WTC11 (cell line): ENCODE measurements at regions not wholly inside any gene's neighbourhood (a gene's known extent, or its start where the extent isn't known, plus 50 kb on each side); places are given as distances from the start of the nearest gene placed in this dataset.

ENCODE experiments used
- ATAC-seq: fragments of 200-7000 bp; cut with Tn5 transposase; 2 replicates; pipeline ENCODE4 v1.10.0; 2021; ENCODE audit warnings: mild to moderate bottlenecking, moderate library complexity
- CTCF ChIA-PET: fragments of 300-600 bp; sonication (Branson Sonifier 250); formaldehyde crosslinking; loops from one replicate; lab custom pipeline; 2021; ENCODE audit warnings: antibody characterized with exemption; lab: Charles Lee
- POLR2A ChIA-PET: fragments of 350-600 bp; sonication (Branson Sonifier 250); formaldehyde crosslinking; loops from one replicate; lab custom pipeline; 2021; ENCODE audit warnings: antibody characterized with exemption; lab: Charles Lee
- DNase-seq: peaks from one replicate; pipeline ENCODE4 v3.0.0; 2021; ENCODE audit warnings: low spot score
- H3K27ac Mint-ChIP-seq: 2 replicates; pipeline ENCODE4 v1.8.0; 2021; ENCODE audit warnings: mixed read lengths
- H3K27me3 Mint-ChIP-seq: 2 replicates; pipeline ENCODE4 v1.8.0; 2021; ENCODE audit warnings: low read depth, mild to moderate bottlenecking, moderate library complexity, mixed read lengths
- H3K36me3 Mint-ChIP-seq: 2 replicates; pipeline ENCODE4 v1.8.0; 2021; ENCODE audit warnings: mixed read lengths
- H3K4me1 Mint-ChIP-seq: 2 replicates; pipeline ENCODE4 v1.8.0; 2022; ENCODE audit warnings: mixed read lengths
- H3K4me3 Mint-ChIP-seq: 2 replicates; pipeline ENCODE4 v1.8.0; 2021; ENCODE audit warnings: mild to moderate bottlenecking, moderate library complexity, mixed read lengths
- H3K9me3 Mint-ChIP-seq: 2 replicates; pipeline ENCODE4 v1.8.0; 2021; ENCODE audit warnings: mixed read lengths
- AFF4 ChIP-seq: sonication (generic); formaldehyde crosslinking; IDR thresholded peaks from 2 replicates; pipeline ENCODE4 v1.8.1; 2023; ENCODE audit warnings: mild to moderate bottlenecking, missing genetic modification reagents, borderline replicate concordance
- AR ChIP-seq: fragments of 250-450 bp; sonication (Bioruptor Pico); IDR thresholded peaks from 2 replicates; pipeline ENCODE4 v1.9.0; 2021; ENCODE audit warnings: mild to moderate bottlenecking
- ATF1 ChIP-seq: sonication (generic); formaldehyde crosslinking; IDR thresholded peaks from 2 replicates; pipeline ENCODE4 v1.8.1; 2023; ENCODE audit warnings: mild to moderate bottlenecking, moderate library complexity, missing genetic modification reagents
- ATF2 ChIP-seq: sonication (generic); formaldehyde crosslinking; IDR thresholded peaks from 2 replicates; pipeline ENCODE4 v1.8.1; 2022; ENCODE audit warnings: low read depth, missing genetic modification reagents, borderline replicate concordance
- ATF6 ChIP-seq: sonication (generic); formaldehyde crosslinking; IDR thresholded peaks from 2 replicates; pipeline ENCODE4 v1.8.1; 2023; ENCODE audit warnings: mild to moderate bottlenecking, missing genetic modification reagents
- CREB1 ChIP-seq: sonication (generic); formaldehyde crosslinking; IDR thresholded peaks from 2 replicates; pipeline ENCODE4 v1.8.0; 2023; ENCODE audit warnings: mild to moderate bottlenecking, missing genetic modification reagents
- ETV6 ChIP-seq: sonication (generic); formaldehyde crosslinking; IDR thresholded peaks from 2 replicates; pipeline ENCODE4 v1.8.1; 2022; ENCODE audit warnings: mild to moderate bottlenecking, missing genetic modification reagents
- FOXJ3 ChIP-seq: sonication (generic); formaldehyde crosslinking; IDR thresholded peaks from 2 replicates; pipeline ENCODE4 v1.9.0; 2021; ENCODE audit warnings: missing genetic modification reagents, mild to moderate bottlenecking, borderline replicate concordance
- GRHL2 ChIP-seq: fragments of 250-450 bp; sonication (Bioruptor Pico); IDR thresholded peaks from 2 replicates; pipeline ENCODE4 v1.8.0; 2022; ENCODE audit warnings: mild to moderate bottlenecking, moderate library complexity; ENCODE audit not compliant: insufficient replicate concordance, severe bottlenecking
- HMGA2 ChIP-seq: fragments of 250-450 bp; sonication (Bioruptor Pico); IDR thresholded peaks from 2 replicates; pipeline ENCODE4 v1.4.0; 2021; ENCODE audit warnings: mild to moderate bottlenecking, moderate library complexity
- KAT7 ChIP-seq: sonication (generic); formaldehyde crosslinking; IDR thresholded peaks from 2 replicates; pipeline ENCODE4 v1.8.1; 2023; ENCODE audit warnings: missing genetic modification reagents, mild to moderate bottlenecking, borderline replicate concordance
- MAX ChIP-seq: sonication (generic); formaldehyde crosslinking; IDR thresholded peaks from 2 replicates; pipeline ENCODE4 v1.8.0; 2022; ENCODE audit warnings: mild to moderate bottlenecking, missing genetic modification reagents
- NFATC4 ChIP-seq: fragments of 250-450 bp; sonication (Bioruptor Pico); IDR thresholded peaks from 2 replicates; pipeline ENCODE4 v1.9.0; 2021; ENCODE audit warnings: mild to moderate bottlenecking
- RELA ChIP-seq: sonication (generic); formaldehyde crosslinking; IDR thresholded peaks from 2 replicates; pipeline ENCODE4 v1.8.1; 2022; ENCODE audit warnings: missing genetic modification reagents, mild to moderate bottlenecking, borderline replicate concordance
- ZNF138 ChIP-seq: sonication (generic); formaldehyde crosslinking; conservative IDR thresholded peaks from 2 replicates; pipeline ENCODE4 v1.8.1; 2022; ENCODE audit warnings: mild to moderate bottlenecking, moderate library complexity, missing genetic modification reagents
- ZNF232 ChIP-seq: sonication (generic); formaldehyde crosslinking; IDR thresholded peaks from 2 replicates; pipeline ENCODE4 v1.8.0; 2022; ENCODE audit warnings: mild to moderate bottlenecking, missing genetic modification reagents
- ZNF512 ChIP-seq: sonication (generic); formaldehyde crosslinking; IDR thresholded peaks from 2 replicates; pipeline ENCODE4 v1.8.1; 2022; ENCODE audit warnings: missing genetic modification reagents, borderline replicate concordance
- ZNF671 ChIP-seq: fragments of 250-450 bp; sonication (Bioruptor Pico); IDR thresholded peaks from 2 replicates; pipeline ENCODE4 v1.8.0; 2021; ENCODE audit warnings: mild to moderate bottlenecking
- ZSCAN18 ChIP-seq: fragments of 250-450 bp; sonication (Bioruptor Pico); IDR thresholded peaks from 2 replicates; pipeline ENCODE4 v2.1.2; 2022; ENCODE audit warnings: mild to moderate bottlenecking, moderate library complexity

- TF ChIP-seq CREB1 (CRISPR knock-in tag), result no peak
Observed at GRCh38 chr17:13200671-13201070, 182.8 kb upstream of the ELAC2 start (continued).

- CTCF ChIA-PET, result no interaction called here
- H3K4me3 Mint-ChIP-seq, result no peak overlapping the region
Observed at GRCh38 chr17:13199425-13199824, 181.6 kb upstream of the ELAC2 start.

GRCh38 chr17:13197586-13197985 lies 179.8 kb upstream of the ELAC2 start:
- no peak overlapping the region for H3K4me3 Mint-ChIP-seq
- H3K4me1 Mint-ChIP-seq, result no peaks in the 10 kb centered on the region
- ChIA-PET CTCF (no interaction called here), POLR2A (no interaction called here)
- DNase-seq (no peak), ATAC-seq (no peak)
- H3K27me3 Mint-ChIP-seq, result no peaks in the 10 kb centered on the region
- no peak overlapping the region for H3K27ac Mint-ChIP-seq
- peaks cover 13% of the 10 kb centered on the region for H3K9me3 Mint-ChIP-seq
- H3K36me3 Mint-ChIP-seq, result peaks cover 2% of the 10 kb centered on the region
- TF ChIP-seq ATF2 (CRISPR knock-in tag) (no peak), AFF4 (no peak), ZNF232 (CRISPR knock-in tag) (no peak), ZNF138 (CRISPR knock-in tag) (no peak), RELA (CRISPR knock-in tag) (no peak), FOXJ3 (CRISPR knock-in tag) (no peak), NFATC4 (CRISPR knock-in tag) (no peak), ZNF671 (CRISPR knock-in tag) (no peak), KAT7 (CRISPR knock-in tag) (no peak), ETV6 (CRISPR knock-in tag) (no peak), AR (no peak), MAX (CRISPR knock-in tag) (no peak), HMGA2 (CRISPR knock-in tag) (no peak), GRHL2 (CRISPR knock-in tag) (no peak), ZSCAN18 (CRISPR knock-in tag) (no peak), ATF6 (no peak)

More at GRCh38 chr17:13199425-13199824, 181.6 kb upstream of the ELAC2 start:
- Mint-ChIP-seq H3K9me3 (0 out of 2 replicates have a peak, but pooled peaks cover 4% of the 10 kb centered on the region), H3K4me1 (no peaks in the 10 kb centered on the region), H3K36me3 (no peaks in the 10 kb centered on the region), H3K27me3 (no peaks in the 10 kb centered on the region), H3K27ac (no peak overlapping the region)
- DNase-seq (no peak), ATAC-seq (no peak)
- TF ChIP-seq ZNF512 (peak; percentile 59; the same call in 1 of the 2 replicates), ATF1 (CRISPR knock-in tag) (no peak)
- POLR2A ChIA-PET, result no interaction called here
